ENCODE measurements at regions not wholly inside any gene's neighbourhood (a gene's known extent, or its start where the extent isn't known, plus 50 kb on each side); places are given as distances from the start of the nearest gene placed in this dataset.

DNA sequence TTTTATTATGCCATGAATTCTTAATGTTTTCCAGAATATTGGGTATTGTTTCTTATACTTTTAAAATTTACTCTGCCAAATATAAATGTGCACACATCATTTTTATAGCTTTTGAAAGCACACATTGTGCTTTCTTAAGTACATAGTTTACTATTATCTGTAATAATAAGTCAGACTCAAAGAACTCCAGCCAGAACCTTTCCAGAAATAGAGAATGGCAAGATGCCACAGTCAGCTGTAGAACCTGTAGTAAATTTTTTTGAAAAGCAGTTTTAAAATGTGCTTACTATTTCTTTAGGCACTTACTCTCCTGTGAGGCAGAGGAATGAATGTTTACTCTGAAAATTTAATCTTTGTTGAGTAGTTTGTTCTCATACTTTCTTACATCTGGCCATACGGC is 1287.1 kb downstream of the PCDH9 start:
- H4K20me1 ChIP-seq (ENCODE audit: insufficient read depth, low read length) = no peaks in the 10 kb centered on the region
- H3K4me2 ChIP-seq (ENCODE audit: low read depth, low read length) = no peak overlapping the region
- H3K4ac ChIP-seq (ENCODE audit: low read depth, low read length) = no peak overlapping the region
- H3K4me3 ChIP-seq (ENCODE audit: insufficient read depth, low read depth, low read length) = no peak overlapping the region
- no peak overlapping the region for H3K18ac ChIP-seq (ENCODE audit: low read depth, low read length)
- H2AK9ac ChIP-seq (replicated peaks; ENCODE audit: low read depth, low read length, poor library complexity) = no peak overlapping the region
- no peak overlapping the region for H3K27ac ChIP-seq (ENCODE audit: insufficient read depth, low read length)
- no peak overlapping the region for H3K56ac ChIP-seq (ENCODE audit: extremely low read depth, insufficient read depth, low read length)
- no peaks in the 10 kb centered on the region for H3K9me1 ChIP-seq (ENCODE audit: insufficient read depth, low read length)
- no peak overlapping the region for H4K8ac ChIP-seq (ENCODE audit: low read depth in 2 of 2, low read length in 2 of 2)
- no TSS peak for BruUV-seq (replicated peaks)
- no peaks in the 10 kb centered on the region for H3K79me1 ChIP-seq (ENCODE audit: low read depth in 1 of 2, low read length in 2 of 2)
- H3K36me3 ChIP-seq (ENCODE audit: control insufficient read depth, insufficient read depth, low read length) = no peaks in the 10 kb centered on the region
- no peak overlapping the region for H3K14ac ChIP-seq (replicated peaks; ENCODE audit: low read depth, low read length)
- H2BK5ac ChIP-seq (ENCODE audit: low read depth, low read length, poor library complexity, severe bottlenecking) = no peak overlapping the region
- WGBS, 2 experiments (ENCODE audit: extremely low coverage in 2 of 2, insufficient read length in 1 of 2) = no CpG with 5 or more reads among the region's 1 CpG
- H4K91ac ChIP-seq (ENCODE audit: insufficient read depth, low read depth, low read length) = no peak overlapping the region
- no peak overlapping the region for H2BK15ac ChIP-seq (ENCODE audit: low read depth, low read length)
- POLR2A ChIA-PET (ENCODE audit: unreplicated experiment) = no interaction called here
- H3K9ac ChIP-seq (ENCODE audit: low read depth, low read length) = no peak overlapping the region
- intact Hi-C loops (cut with micrococcal nuclease) = no loop called here
- H2BK20ac ChIP-seq (ENCODE audit: low read depth, low read length) = no peak overlapping the region
- CTCF ChIA-PET = interaction anchor here (0.6 kb wide), 1 partner anchor 87 kb away, joined by 3 read pairs; no protein-coding TSS in a partner anchor
- no peaks in the 10 kb centered on the region for H3K27me3 ChIP-seq (ENCODE audit: control insufficient read depth, insufficient read depth, low read length)
- no peaks in the 10 kb centered on the region for H3K9me3 ChIP-seq (ENCODE audit: control insufficient read depth, insufficient read depth, low read length)
- no peak overlapping the region for H2AK5ac ChIP-seq (ENCODE audit: low read depth, low read length)
- no peak for TF ChIP-seq RFX5 (IDR thresholded peaks at IDR 0.05; ENCODE audit: low read depth, low read length)
- TF ChIP-seq SMC3 (IDR thresholded peaks at IDR 0.05; ENCODE audit: low read depth, low read length) = no peak
- no peak for TF ChIP-seq MXI1 (IDR thresholded peaks at IDR 0.05; ENCODE audit: borderline replicate concordance, low read depth, low read length)
- TF ChIP-seq POLR2A (IDR thresholded peaks at IDR 0.05; ENCODE audit: low read depth, low read length) = no peak
- TF ChIP-seq FOS (IDR thresholded peaks at IDR 0.05; ENCODE audit: low read depth, low read length) = no peak
- no peak for TF ChIP-seq CHD1 (IDR thresholded peaks at IDR 0.05; ENCODE audit: low read depth, low read length)
- no peak for TF ChIP-seq CEBPB (IDR thresholded peaks at IDR 0.05; ENCODE audit: low read depth, low read length)
- TF ChIP-seq, protein P1, sequence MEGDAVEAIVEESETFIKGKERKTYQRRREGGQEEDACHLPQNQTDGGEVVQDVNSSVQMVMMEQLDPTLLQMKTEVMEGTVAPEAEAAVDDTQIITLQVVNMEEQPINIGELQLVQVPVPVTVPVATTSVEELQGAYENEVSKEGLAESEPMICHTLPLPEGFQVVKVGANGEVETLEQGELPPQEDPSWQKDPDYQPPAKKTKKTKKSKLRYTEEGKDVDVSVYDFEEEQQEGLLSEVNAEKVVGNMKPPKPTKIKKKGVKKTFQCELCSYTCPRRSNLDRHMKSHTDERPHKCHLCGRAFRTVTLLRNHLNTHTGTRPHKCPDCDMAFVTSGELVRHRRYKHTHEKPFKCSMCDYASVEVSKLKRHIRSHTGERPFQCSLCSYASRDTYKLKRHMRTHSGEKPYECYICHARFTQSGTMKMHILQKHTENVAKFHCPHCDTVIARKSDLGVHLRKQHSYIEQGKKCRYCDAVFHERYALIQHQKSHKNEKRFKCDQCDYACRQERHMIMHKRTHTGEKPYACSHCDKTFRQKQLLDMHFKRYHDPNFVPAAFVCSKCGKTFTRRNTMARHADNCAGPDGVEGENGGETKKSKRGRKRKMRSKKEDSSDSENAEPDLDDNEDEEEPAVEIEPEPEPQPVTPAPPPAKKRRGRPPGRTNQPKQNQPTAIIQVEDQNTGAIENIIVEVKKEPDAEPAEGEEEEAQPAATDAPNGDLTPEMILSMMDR (conservative IDR thresholded peaks at IDR 0.05; ENCODE audit: low read depth, low read length) = no peak
- TF ChIP-seq BHLHE40 (IDR thresholded peaks at IDR 0.05; ENCODE audit: low read depth, low read length) = no peak
- no peak for TF ChIP-seq RAD21 (IDR thresholded peaks at IDR 0.05; ENCODE audit: low read length)
- H3K23ac ChIP-seq (ENCODE audit: low read depth, low read length) = no peak overlapping the region
- H2BK120ac ChIP-seq (ENCODE audit: low read depth, low read length) = no peak overlapping the region
- H3K4me1 ChIP-seq (ENCODE audit: control insufficient read depth, insufficient read depth, low read length) = no peaks in the 10 kb centered on the region
- dilution Hi-C loops (cut with HindIII; ENCODE audit: low sequenced_read_pairs, unreplicated experiment) = no loop called here
- DNase-seq (peak; percentile 45), ATAC-seq (ENCODE audit: low read depth) (no peak)
- in situ Hi-C loops (cut with MboI; ENCODE audit: low sequenced_read_pairs) = no loop called here
- H2AFZ ChIP-seq (replicated peaks; ENCODE audit: low read length, poor library complexity) = no peak overlapping the region
- no peak overlapping the region for H4K5ac ChIP-seq (ENCODE audit: low read depth, low read length)
